GM19463 (cell line): ENCODE measurements at regions not wholly inside any gene's neighbourhood (a gene's known extent, or its start where the extent isn't known, plus 50 kb on each side); places are given as distances from the start of the nearest gene placed in this dataset.
"Not testable (repeated sequence)": the region's sequence is repeated elsewhere in the genome, so short reads cannot be mapped to it uniquely, and the experiment has no call there.

Source experiments
- ATAC-seq: cut with Tn5 transposase; IDR thresholded peaks from one replicate; pipeline ENCODE4 v1.9.1; 2021; ENCODE audit warnings: mild to moderate bottlenecking, moderate library complexity; ENCODE audit not compliant: unreplicated experiment

DNA sequence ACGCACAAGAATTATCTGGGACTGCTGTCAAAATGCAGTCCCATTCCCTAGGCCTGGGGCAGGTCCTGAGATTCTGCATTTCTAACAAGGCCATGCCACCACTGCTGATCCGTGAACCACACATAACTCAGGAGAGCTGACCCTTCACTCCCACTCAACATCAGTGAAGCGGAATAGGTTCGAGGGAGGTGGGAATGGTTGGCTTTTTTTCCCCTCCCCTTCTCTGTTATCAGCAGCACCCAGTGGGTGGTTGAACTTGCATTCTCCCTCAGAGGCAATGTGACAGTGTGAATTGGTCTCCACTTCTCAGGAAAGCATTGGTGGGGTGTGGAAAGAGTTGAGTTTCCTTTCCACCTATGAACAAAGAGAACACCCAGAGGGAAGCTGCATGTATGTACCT lies 344.3 kb downstream of the GADD45G start:
- ATAC-seq = no peak

DNA sequence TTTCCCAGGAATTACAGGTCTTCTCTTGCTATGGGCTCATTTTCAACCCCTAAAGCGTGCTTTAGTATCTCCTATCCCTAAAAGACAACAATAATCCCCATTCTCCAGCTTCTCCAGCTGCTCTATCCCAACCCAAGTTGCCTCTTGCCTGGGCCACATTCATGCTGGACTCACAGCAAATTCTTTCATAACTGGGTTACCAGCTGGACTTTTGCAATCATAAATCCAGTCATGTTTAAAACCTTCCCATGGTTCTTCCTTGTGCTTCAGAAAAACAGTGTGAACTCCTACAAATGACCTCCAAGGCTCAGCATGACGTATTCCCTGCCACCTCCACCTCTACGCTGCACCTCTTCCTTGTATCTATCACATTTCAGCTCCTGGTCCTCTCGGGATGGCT lies 346.9 kb downstream of the GADD45G start:
- ATAC-seq = no peak

GRCh38 chr9:89952401-89952800 lies 347.6 kb downstream of the GADD45G start:
- no peak for ATAC-seq

GRCh38 chr9:89953263-89953662 lies 348.5 kb downstream of the GADD45G start:
- not testable (repeated sequence) for ATAC-seq

- ATAC-seq = no peak
Observed at GRCh38 chr9:89953824-89954615, 349.2 kb downstream of the GADD45G start.

GRCh38 chr9:89955144-89955543 lies 350.3 kb downstream of the GADD45G start:
- ATAC-seq = no peak

- ATAC-seq = no peak
Observed at GRCh38 chr9:89955626-89956025, 350.8 kb downstream of the GADD45G start.

- no peak for ATAC-seq
Observed at GRCh38 chr9:89956331-89956730, 351.5 kb downstream of the GADD45G start.

GRCh38 chr9:89956907-89957306 lies 352.1 kb downstream of the GADD45G start:
- ATAC-seq = no peak

- ATAC-seq = no peak
Observed at GRCh38 chr9:89958086-89958485, 353.3 kb downstream of the GADD45G start.

GRCh38 chr9:89961616-89962341 lies 357.0 kb downstream of the GADD45G start:
- ATAC-seq = no peak

DNA sequence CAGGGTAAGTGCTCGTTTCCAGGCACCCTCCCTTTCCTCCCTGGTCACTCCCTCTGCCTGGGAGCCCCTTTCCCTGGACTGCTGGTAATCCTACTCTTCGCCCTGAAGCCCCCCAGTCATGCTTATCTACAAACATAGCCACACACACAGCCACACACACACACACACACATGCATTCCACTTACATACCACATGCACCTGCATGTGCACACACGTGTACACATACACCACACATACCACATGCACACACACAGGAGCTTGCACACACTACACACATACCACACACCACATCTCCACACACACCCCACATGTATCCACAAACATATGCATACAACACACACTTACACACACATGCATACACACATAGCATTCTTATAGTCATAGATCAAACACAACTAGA lies 358.5 kb downstream of the GADD45G start:
- ATAC-seq = no peak

DNA sequence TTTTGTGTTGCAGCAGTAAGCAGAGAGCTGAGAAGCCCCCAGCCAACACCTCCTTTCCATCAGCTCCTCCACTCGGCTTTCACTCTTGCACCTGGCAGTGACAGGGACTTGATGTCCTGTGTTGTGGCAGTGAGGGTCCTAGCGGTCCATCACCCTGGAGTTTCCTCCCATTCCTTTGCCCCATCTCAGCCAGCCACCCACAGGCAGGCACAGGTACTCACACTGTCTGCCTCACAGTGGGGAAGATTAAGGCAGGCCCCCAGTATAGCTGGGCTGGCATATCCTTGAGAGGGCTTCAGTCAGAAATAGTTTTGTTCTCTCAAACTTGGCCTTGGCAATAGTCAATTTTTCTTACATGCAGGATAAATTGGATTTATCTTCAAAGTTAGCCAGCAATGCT lies 362.7 kb downstream of the GADD45G start:
- ATAC-seq = no peak

GRCh38 chr9:89969156-89969675 lies 364.4 kb downstream of the GADD45G start:
- no peak for ATAC-seq

- ATAC-seq = no peak
Observed at GRCh38 chr9:89969881-89970639, 365.2 kb downstream of the GADD45G start.

- ATAC-seq = no peak
Observed at GRCh38 chr9:89970701-89971100, 365.9 kb downstream of the GADD45G start.

DNA sequence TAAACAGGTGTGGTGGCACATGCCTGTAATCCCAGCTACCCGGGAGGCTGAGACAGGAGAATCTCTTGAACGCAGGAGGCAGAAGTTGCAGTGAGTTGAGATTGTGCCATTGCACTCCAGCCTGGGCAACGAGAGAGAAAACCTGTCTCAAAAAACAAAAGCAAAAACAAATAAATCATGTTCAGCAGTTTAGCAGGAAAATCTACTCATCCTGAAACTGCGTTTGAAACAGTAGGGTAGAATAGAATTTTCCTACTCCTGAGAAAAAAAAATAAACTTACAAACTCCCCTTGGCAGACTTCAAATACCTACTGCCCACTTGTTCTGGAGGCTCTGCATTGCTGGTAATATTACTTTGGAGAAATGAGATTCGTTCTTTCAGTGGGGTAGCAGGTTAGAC lies 367.7 kb downstream of the GADD45G start:
- no peak for ATAC-seq

- ATAC-seq = no peak
Observed at GRCh38 chr9:89974582-89974981, 369.8 kb downstream of the GADD45G start.

DNA sequence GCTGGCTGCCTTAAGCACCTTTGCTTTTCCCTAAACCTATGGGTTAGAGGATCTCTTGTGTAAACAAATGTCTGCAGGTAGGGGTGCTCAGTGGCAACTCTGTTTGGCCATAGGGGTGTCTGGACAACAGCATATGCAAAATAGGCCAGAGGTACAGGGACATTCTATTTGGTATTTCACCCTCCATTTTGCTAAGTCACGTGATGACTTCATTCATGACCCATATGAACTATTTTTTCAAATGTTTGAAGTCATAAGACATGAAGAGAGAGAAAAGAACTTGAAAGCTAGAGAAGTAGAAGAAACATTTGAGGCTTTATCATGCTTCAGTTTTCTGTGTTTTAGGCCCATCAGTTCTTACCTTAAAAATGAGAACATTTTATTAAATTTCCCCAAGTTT lies 370.2 kb downstream of the GADD45G start:
- no peak for ATAC-seq

GRCh38 chr9:89975630-89976029 lies 370.8 kb downstream of the GADD45G start:
- ATAC-seq = no peak

DNA sequence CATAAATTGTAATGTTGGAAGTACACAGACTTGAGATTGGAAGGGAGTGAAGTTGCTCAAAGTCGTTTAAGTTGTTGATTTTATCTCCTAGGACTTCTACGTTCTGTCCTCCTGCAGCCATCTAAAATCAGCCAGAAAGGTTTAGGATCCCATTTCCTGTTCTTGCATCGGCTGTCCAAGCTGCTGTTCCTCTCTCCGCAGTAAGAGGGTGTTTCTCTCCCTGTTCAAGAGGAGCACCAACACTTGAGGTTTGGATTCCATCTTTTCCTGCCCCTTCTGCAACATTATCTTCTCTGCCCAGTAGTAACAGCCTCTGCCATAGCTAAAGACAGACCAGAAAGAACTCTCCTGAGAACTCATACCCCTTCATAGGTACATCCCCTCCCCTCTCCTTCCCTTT lies 373.4 kb downstream of the GADD45G start:
- ATAC-seq = no peak
